Lower leg skin (tissue), 4 donors: ENCODE measurements at regions not wholly inside any gene's neighbourhood (a gene's known extent, or its start where the extent isn't known, plus 50 kb on each side); places are given as distances from the start of the nearest gene placed in this dataset.

Experiments
- DNase-seq, 2 donors: peaks; one replicate each; pipeline ENCODE4 v3.0.0-alpha.2; 2019; ENCODE audit warnings: low spot score in 2 of 2
- H3K4me3 ChIP-seq: fragments of 200-600 bp; sonication (generic); 2 replicates; pipeline ENCODE4 v1.5.1; 2017; ENCODE audit warnings: mild to moderate bottlenecking, low read depth; ENCODE audit not compliant: poor library complexity, severe bottlenecking
- POLR2A ChIP-seq, 2 donors: fragments of 450-650 bp; IDR thresholded peaks; one replicate each; pipeline ENCODE4 v1.6.1; 2016 to 2017; ENCODE audit warnings: antibody characterized with exemption in 2 of 2, mild to moderate bottlenecking in 1 of 2, moderate library complexity in 1 of 2
- WGBS, 2 donors: methylation state at CpG; one replicate each; pipeline ENCODE4 v1.1.5; 2018; 5-methylcytosine and 5-hydroxymethylcytosine counted together
- intact Hi-C: fragments of 100-400 bp; cut with DNase I; formaldehyde crosslinking; loops from one replicate; pipeline ENCODE4 v1.15.0; 2023; ENCODE audit warnings: low total_unique reads
- TF ChIP-seq, protein P1 (sequence below), 3 donors: fragments of 450-650 bp; IDR thresholded peaks; one replicate each; pipeline ENCODE4 v1.5.1; 2016; ENCODE audit warnings: antibody characterized with exemption in 3 of 3, mild to moderate bottlenecking in 3 of 3, moderate library complexity in 2 of 3

DNA sequence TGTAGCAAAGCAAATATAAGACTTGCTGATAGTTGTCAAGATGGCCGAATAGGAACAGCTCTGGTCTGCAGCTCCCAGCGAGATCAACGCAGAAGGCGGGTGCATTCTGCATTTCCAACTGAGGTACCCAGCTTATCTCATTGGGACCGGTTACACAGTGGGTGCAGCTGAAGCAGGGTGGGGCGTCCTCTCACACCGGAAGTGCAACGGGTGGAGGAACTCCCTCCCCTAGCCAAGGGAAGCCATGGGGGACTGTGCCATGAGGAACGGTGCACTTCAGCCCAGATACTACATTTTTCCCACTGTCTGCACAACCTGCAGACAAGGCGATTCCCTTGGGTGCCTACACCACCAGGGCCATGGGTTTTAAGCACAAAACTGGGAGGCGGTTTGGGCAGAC, 382.3 kb upstream of the EMCN start:
- intact Hi-C loops = no loop called here
- WGBS, 2 donors = 91 to 92% methylated on average over 11 of the region's 11 CpGs
- no peak overlapping the region for H3K4me3 ChIP-seq
- TF ChIP-seq, protein P1, sequence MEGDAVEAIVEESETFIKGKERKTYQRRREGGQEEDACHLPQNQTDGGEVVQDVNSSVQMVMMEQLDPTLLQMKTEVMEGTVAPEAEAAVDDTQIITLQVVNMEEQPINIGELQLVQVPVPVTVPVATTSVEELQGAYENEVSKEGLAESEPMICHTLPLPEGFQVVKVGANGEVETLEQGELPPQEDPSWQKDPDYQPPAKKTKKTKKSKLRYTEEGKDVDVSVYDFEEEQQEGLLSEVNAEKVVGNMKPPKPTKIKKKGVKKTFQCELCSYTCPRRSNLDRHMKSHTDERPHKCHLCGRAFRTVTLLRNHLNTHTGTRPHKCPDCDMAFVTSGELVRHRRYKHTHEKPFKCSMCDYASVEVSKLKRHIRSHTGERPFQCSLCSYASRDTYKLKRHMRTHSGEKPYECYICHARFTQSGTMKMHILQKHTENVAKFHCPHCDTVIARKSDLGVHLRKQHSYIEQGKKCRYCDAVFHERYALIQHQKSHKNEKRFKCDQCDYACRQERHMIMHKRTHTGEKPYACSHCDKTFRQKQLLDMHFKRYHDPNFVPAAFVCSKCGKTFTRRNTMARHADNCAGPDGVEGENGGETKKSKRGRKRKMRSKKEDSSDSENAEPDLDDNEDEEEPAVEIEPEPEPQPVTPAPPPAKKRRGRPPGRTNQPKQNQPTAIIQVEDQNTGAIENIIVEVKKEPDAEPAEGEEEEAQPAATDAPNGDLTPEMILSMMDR (IDR thresholded peaks at IDR 0.05) = no peak
- TF ChIP-seq POLR2A (IDR thresholded peaks at IDR 0.05) = no peak
- no peak for DNase-seq

DNA sequence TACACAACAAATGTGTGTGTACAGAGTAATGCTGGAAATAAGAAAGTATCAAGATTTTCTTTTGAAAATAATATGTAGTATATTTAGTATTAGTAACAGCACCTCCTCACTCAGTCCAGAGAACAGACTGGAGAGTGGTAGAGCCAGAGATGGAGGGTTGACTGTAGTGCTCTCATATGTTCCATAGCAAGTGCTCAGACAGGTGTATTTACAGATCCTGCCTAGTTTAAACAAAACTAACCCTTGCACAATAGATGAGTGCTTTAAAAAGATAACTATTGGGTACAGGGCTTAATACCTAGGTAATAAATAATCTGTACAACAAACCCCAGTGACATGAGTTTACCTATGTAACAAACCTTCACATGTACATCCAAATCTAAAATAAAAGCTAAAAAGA, 381.0 kb upstream of the EMCN start:
- no peak for TF ChIP-seq POLR2A (IDR thresholded peaks at IDR 0.05)
- TF ChIP-seq, protein P1 (IDR thresholded peaks at IDR 0.05) = no peak
- no peak for DNase-seq
- intact Hi-C loops = no loop called here
- no peak overlapping the region for H3K4me3 ChIP-seq

DNA sequence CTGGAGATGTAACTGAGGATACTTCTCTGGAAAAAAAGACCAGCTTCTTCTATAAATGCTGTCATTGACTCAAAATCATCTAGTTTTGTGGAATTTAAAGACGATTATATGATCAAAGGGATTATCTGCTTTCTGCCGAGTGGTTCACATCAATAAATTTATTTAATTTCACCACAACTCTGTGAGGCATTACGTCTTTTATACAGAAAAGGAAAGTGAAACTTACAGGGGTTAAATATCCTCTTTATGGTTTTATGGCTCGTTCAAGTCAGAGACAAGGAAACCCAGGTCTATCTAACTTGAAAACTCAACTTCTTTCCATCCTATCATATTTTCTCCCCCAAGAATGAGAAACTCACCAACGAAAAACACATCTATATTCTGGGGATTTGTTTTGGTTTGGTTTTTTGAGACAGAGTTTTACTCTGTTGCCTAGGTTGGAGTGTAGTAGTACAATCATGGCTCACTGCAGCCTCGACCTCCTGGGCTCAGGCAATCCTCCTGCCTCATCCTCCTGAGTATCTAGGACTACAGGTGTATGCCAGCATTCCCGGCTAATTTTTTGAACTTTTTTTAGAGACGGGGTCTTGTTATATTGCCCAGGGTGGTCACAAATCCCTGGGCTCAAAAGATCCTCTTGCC, 377.9 kb upstream of the EMCN start:
- intact Hi-C loops = no loop called here
- DNase-seq = no peak
- WGBS, 2 donors = 45 to 47% methylated on average over 8 of the region's 8 CpGs
- TF ChIP-seq POLR2A (IDR thresholded peaks at IDR 0.05) = no peak
- TF ChIP-seq, protein P1 (IDR thresholded peaks at IDR 0.05) = no peak
- H3K4me3 ChIP-seq = no peak overlapping the region

DNA sequence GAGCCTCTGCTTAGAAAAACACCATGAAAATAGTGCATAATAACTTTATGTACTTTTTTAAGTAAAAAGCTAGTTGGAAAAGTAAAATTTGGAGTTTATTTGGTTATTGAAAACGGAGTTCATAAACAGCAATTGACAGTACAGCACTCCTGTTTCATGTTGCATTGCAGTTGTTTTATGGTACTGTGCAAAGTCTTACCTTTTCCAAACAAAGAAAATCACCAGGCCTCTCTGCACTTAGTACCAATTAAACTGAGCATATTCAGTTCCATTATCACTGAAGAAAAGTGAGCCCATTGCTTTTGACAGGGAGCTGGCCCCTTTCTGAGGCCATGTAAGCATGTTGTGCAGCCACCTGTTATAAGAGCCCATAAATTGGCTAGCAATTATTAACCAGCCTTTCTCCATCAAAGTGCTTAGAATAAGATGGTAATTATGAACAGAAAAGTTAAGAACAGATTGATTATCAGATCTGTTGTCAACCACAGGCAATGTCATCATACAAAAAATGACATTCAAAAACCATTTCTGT, 376.6 kb upstream of the EMCN start:
- no peak overlapping the region for H3K4me3 ChIP-seq
- intact Hi-C loops = no loop called here
- TF ChIP-seq POLR2A (IDR thresholded peaks at IDR 0.05) = no peak
- TF ChIP-seq, protein P1 (IDR thresholded peaks at IDR 0.05) = no peak
- DNase-seq = no peak
- WGBS, 2 donors = 78 to 95% methylated on average over 1 of the region's 1 CpG

DNA sequence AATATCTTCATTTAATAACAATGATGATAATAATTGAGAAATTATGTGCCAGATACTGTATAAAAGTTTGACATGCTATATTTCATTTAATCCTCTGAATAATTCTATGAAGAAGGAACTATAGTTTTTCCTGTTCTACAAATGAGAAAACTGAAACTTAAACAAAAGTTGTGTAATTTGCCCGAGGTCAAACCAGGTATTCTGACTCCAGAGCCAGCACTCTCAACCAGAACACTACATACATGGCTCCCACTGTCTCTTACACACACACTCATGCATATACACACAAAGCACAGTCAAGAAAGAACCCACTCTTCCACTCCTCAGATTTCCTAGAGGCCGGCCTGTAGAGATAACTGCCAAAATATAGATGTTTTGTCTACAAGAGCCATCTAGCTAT, 374.0 kb upstream of the EMCN start:
- WGBS, 2 donors = 82 to 87% methylated on average over 2 of the region's 2 CpGs
- DNase-seq = no peak
- intact Hi-C loops = no loop called here
- no peak for TF ChIP-seq POLR2A (IDR thresholded peaks at IDR 0.05)
- TF ChIP-seq, protein P1 (IDR thresholded peaks at IDR 0.05) = no peak
- H3K4me3 ChIP-seq = no peak overlapping the region

DNA sequence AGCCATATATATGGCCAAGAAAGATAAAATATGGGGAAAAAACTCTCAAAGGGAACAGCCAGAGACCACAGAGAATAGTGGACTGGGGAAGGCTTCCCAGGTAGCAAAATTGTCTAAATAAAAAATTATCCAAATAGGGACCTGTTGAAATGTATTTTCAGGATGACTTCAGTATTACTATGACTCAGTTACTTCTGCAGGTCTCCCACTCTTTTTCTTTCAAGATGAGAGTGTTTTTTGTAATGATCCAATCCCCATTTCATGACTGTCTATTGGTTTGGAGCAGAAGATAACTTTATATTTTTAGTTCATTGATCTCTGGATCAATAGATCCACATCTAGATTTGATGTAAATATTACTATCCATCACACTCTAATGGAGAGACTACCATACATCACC, 372.1 kb upstream of the EMCN start:
- no peak overlapping the region for H3K4me3 ChIP-seq
- TF ChIP-seq, protein P1 (IDR thresholded peaks at IDR 0.05) = no peak
- TF ChIP-seq POLR2A (IDR thresholded peaks at IDR 0.05) = no peak
- intact Hi-C loops = no loop called here
- no peak for DNase-seq
